ENCODE measurements at regions not wholly inside any gene's neighbourhood (a gene's known extent, or its start where the extent isn't known, plus 50 kb on each side); places are given as distances from the start of the nearest gene placed in this dataset.
A peak's percentile ranks its signal among the peaks of the same experiment; 100 is the strongest.

GRCh38 chr11:31995525-31996094 is 95.3 kb upstream of the RCN1 start:
- no peaks in the 10 kb centered on the region for H3K36me3 ChIP-seq (ENCODE audit: control insufficient read depth in 2 of 3, insufficient read depth in 3 of 3, low read length in 3 of 3)
- no peaks in the 10 kb centered on the region for H3K9me3 ChIP-seq (ENCODE audit: control insufficient read depth in 2 of 3, insufficient read depth in 1 of 3, low read length in 3 of 3)
- no peaks in the 10 kb centered on the region for H3K27me3 ChIP-seq (ENCODE audit: control insufficient read depth, insufficient read depth, low read length)
- no peak for DNase-seq
- H3K4me3 ChIP-seq (ENCODE audit: low read length in 3 of 3), result no peak overlapping the region
- H3K27ac ChIP-seq (ENCODE audit: low read depth in 2 of 2, low read length in 2 of 2), result no peak overlapping the region
- intact Hi-C loops (cut with DNase I), result no loop called here
- H3K9ac ChIP-seq (ENCODE audit: low read length in 3 of 3), result no peak overlapping the region
- no peaks in the 10 kb centered on the region for H3K4me1 ChIP-seq (ENCODE audit: control insufficient read depth in 2 of 3, insufficient read depth in 2 of 3, low read depth in 1 of 3, low read length in 3 of 3)
- TF ChIP-seq CTCF (IDR thresholded peaks at IDR 0.05; ENCODE audit: borderline replicate concordance, extremely low read depth, insufficient read depth), result no peak
- FAIRE-seq, result no peak

GRCh38 chr11:31995032-31995431 is 95.8 kb upstream of the RCN1 start:
- DNase-seq, result peak in 1 of 5 donors; percentile 63
- Histone ChIP-seq H3K9ac (ENCODE audit: low read length in 3 of 3) (no peak overlapping the region), H3K27ac (ENCODE audit: low read depth in 2 of 2, low read length in 2 of 2) (no peak overlapping the region), H3K9me3 (ENCODE audit: control insufficient read depth in 2 of 3, insufficient read depth in 1 of 3, low read length in 3 of 3) (no peaks in the 10 kb centered on the region), H3K27me3 (ENCODE audit: control insufficient read depth, insufficient read depth, low read length) (no peaks in the 10 kb centered on the region), H3K4me3 (ENCODE audit: low read length in 3 of 3) (no peak overlapping the region), H3K4me1 (ENCODE audit: control insufficient read depth in 2 of 3, insufficient read depth in 2 of 3, low read depth in 1 of 3, low read length in 3 of 3) (no peaks in the 10 kb centered on the region), H3K36me3 (ENCODE audit: control insufficient read depth in 2 of 3, insufficient read depth in 3 of 3, low read length in 3 of 3) (no peaks in the 10 kb centered on the region)
- TF ChIP-seq CTCF (IDR thresholded peaks at IDR 0.05; ENCODE audit: borderline replicate concordance, extremely low read depth, insufficient read depth), result no peak
- intact Hi-C loops (cut with DNase I), result no loop called here
- FAIRE-seq, result no peak

- no peaks in the 10 kb centered on the region for H3K4me1 ChIP-seq (ENCODE audit: control insufficient read depth in 2 of 3, insufficient read depth in 2 of 3, low read depth in 1 of 3, low read length in 3 of 3)
- DNase-seq (peak in 4 of 5 donors; percentile 28 to 50 (median 36)), FAIRE-seq (no peak)
- no peak overlapping the region for H3K4me3 ChIP-seq (ENCODE audit: low read length in 3 of 3)
- no peak overlapping the region for H3K9ac ChIP-seq (ENCODE audit: low read length in 3 of 3)
- H3K27me3 ChIP-seq (ENCODE audit: control insufficient read depth, insufficient read depth, low read length), result no peaks in the 10 kb centered on the region
- intact Hi-C loops (cut with DNase I), result no loop called here
- H3K27ac ChIP-seq (ENCODE audit: low read depth in 2 of 2, low read length in 2 of 2), result no peak overlapping the region
- no peaks in the 10 kb centered on the region for H3K9me3 ChIP-seq (ENCODE audit: control insufficient read depth in 2 of 3, insufficient read depth in 1 of 3, low read length in 3 of 3)
- TF ChIP-seq CTCF (IDR thresholded peaks at IDR 0.05; ENCODE audit: borderline replicate concordance, extremely low read depth, insufficient read depth), result no peak
- no peaks in the 10 kb centered on the region for H3K36me3 ChIP-seq (ENCODE audit: control insufficient read depth in 2 of 3, insufficient read depth in 3 of 3, low read length in 3 of 3)
These were observed 103.5 kb upstream of the RCN1 start for GRCh38 chr11:31987118-31988005.
